H1 (cell line): ENCODE measurements at regions not wholly inside any gene's neighbourhood (a gene's known extent, or its start where the extent isn't known, plus 50 kb on each side); places are given as distances from the start of the nearest gene placed in this dataset.
"Not testable (repeated sequence)": the region's sequence is repeated elsewhere in the genome, so short reads cannot be mapped to it uniquely, and the experiment has no call there.

Source experiments
- CTCF ChIA-PET: fragments of 300-600 bp; sonication (Branson Sonifier 250); formaldehyde crosslinking; loops from one replicate; lab custom pipeline; 2021; ENCODE audit not compliant: partially characterized antibody; lab: Charles Lee
- POLR2A ChIA-PET: fragments of 300-600 bp; sonication (Branson Sonifier 250); formaldehyde crosslinking; loops from one replicate; lab custom pipeline; 2021; ENCODE audit warnings: inconsistent platforms; ENCODE audit not compliant: partially characterized antibody; lab: Charles Lee
- DNase-seq, 2 experiments: peaks; one replicate each; pipeline versions ENCODE4 v3.0.0 to v3.0.0-alpha.2; 2010 to 2022; ENCODE audit warnings: low spot score in 2 of 2, low read depth in 1 of 2, mixed read lengths in 1 of 2
- FAIRE-seq: peaks from 2 replicates; lab custom pipeline; 2011; peaks lifted over from hg19 to GRCh38; lab: Jason Lieb, UNC
- H2AFZ ChIP-seq: 2 replicates; pipeline ENCODE4 v1.8.1; 2012; ENCODE audit warnings: low read length, inconsistent platforms
- H2AK5ac ChIP-seq: 2 replicates; pipeline ENCODE4 v1.6.1; 2013; ENCODE audit warnings: low read depth, low read length
- H2BK120ac ChIP-seq: replicated peaks from 2 replicates; pipeline ENCODE3; 2013; ENCODE audit warnings: low read depth, low read length, inconsistent platforms
- H2BK12ac ChIP-seq: 2 replicates; pipeline ENCODE4 v1.6.1; 2013; ENCODE audit warnings: low read depth, low read length
- H2BK15ac ChIP-seq: 2 replicates; pipeline ENCODE4 v1.6.1; 2013; ENCODE audit warnings: low read length
- H2BK20ac ChIP-seq: 2 replicates; pipeline ENCODE4 v1.6.1; 2013; ENCODE audit warnings: low read length
- H2BK5ac ChIP-seq: 2 replicates; pipeline ENCODE4 v1.6.1; 2013; ENCODE audit warnings: low read depth, low read length
- H3K14ac ChIP-seq: 2 replicates; pipeline ENCODE4 v1.6.1; 2013; ENCODE audit warnings: inconsistent platforms; ENCODE audit not compliant: insufficient read length
- H3K18ac ChIP-seq: 2 replicates; pipeline ENCODE4 v1.6.1; 2013; ENCODE audit warnings: low read length; ENCODE audit errors: extremely low read depth
- H3K23ac ChIP-seq: 2 replicates; pipeline ENCODE4 v1.6.1; 2013; ENCODE audit warnings: inconsistent platforms; ENCODE audit not compliant: insufficient read length
- H3K23me2 ChIP-seq: 2 replicates; pipeline ENCODE4 v1.6.1; 2013; ENCODE audit warnings: low read depth, low read length
- H3K27ac ChIP-seq: 2 replicates; pipeline ENCODE4 v1.6.1; 2011; ENCODE audit warnings: low read depth, low read length, inconsistent platforms
- H3K27me3 ChIP-seq, 4 experiments: replicated peaks in 1 of 4; 1 replicate in 1 of 4; 2 replicates in 3 of 4; pipeline versions ENCODE4 v1.6.1 to v1.8.1; 2011 to 2013; ENCODE audit warnings: low read length in 3 of 4, mild to moderate bottlenecking in 3 of 4, inconsistent platforms in 2 of 4, mixed read lengths in 2 of 4, moderate library complexity in 1 of 4; ENCODE audit not compliant: control insufficient read depth in 3 of 4, insufficient read depth in 3 of 4; ENCODE audit errors: extremely low read depth in 1 of 4
- H3K36me3 ChIP-seq, 4 experiments: 2 replicates each; pipeline versions ENCODE4 v1.6.1 to v1.8.1; 2011 to 2013; ENCODE audit warnings: mild to moderate bottlenecking in 4 of 4, low read length in 3 of 4, moderate library complexity in 2 of 4, control low read depth in 1 of 4, inconsistent platforms in 1 of 4; ENCODE audit not compliant: insufficient read depth in 4 of 4, control insufficient read depth in 2 of 4
- H3K4ac ChIP-seq: replicated peaks from 2 replicates; pipeline ENCODE3; 2013; ENCODE audit warnings: low read length, low read depth, mixed read lengths, inconsistent platforms; ENCODE audit not compliant: insufficient read length
- H3K4me1 ChIP-seq, 4 experiments: replicated peaks in 1 of 4; 1 replicate in 1 of 4; 2 replicates in 3 of 4; pipeline versions ENCODE4 v1.6.1 to v1.8.1; 2011 to 2013; ENCODE audit warnings: low read length in 3 of 4, inconsistent platforms in 2 of 4, mixed read lengths in 1 of 4; ENCODE audit not compliant: insufficient read depth in 4 of 4, control insufficient read depth in 3 of 4
- H3K4me2 ChIP-seq, 2 experiments: 2 replicates each; pipeline versions ENCODE4 v1.6.1 to v1.8.1; 2011 to 2013; ENCODE audit warnings: low read depth in 2 of 2, low read length in 2 of 2, control low read depth in 1 of 2, inconsistent platforms in 1 of 2, mild to moderate bottlenecking in 1 of 2; ENCODE audit not compliant: insufficient read depth in 1 of 2
- H3K4me3 ChIP-seq, 4 experiments: fragments of 200-600, 300-600 bp in 1 of 4; sonication (generic), shearing (Covaris generic), sonication (Bioruptor Twin) in 1 of 4; 2 replicates each; pipeline versions ENCODE4 v1.5.1 to v1.8.1; 2011 to 2016; ENCODE audit warnings: low read length in 4 of 4, low read depth in 3 of 4, control low read depth in 2 of 4, inconsistent platforms in 2 of 4, mild to moderate bottlenecking in 2 of 4, mixed read lengths in 1 of 4, moderate library complexity in 1 of 4; ENCODE audit not compliant: insufficient read depth in 2 of 4; ENCODE audit errors: extremely low read depth in 1 of 4
- H3K56ac ChIP-seq: replicated peaks from 2 replicates; pipeline ENCODE3; 2013; ENCODE audit warnings: low read depth, mild to moderate bottlenecking, mixed read lengths, low read length, inconsistent platforms; ENCODE audit not compliant: insufficient read length
- H3K79me1 ChIP-seq: 2 replicates; pipeline ENCODE4 v1.6.1; 2013; ENCODE audit warnings: low read depth, low read length, control low read depth
- H3K79me2 ChIP-seq, 2 experiments: 2 replicates each; pipeline versions ENCODE4 v1.6.1 to v1.8.1; 2012 to 2013; ENCODE audit warnings: low read length in 2 of 2, mild to moderate bottlenecking in 2 of 2, inconsistent platforms in 1 of 2; ENCODE audit not compliant: insufficient read depth in 2 of 2, control insufficient read depth in 1 of 2
- H3K9ac ChIP-seq, 4 experiments: replicated peaks in 1 of 4; 1 replicate in 1 of 4; 2 replicates in 3 of 4; pipeline versions ENCODE4 v1.6.1 to v1.8.1; 2011 to 2013; ENCODE audit warnings: low read depth in 3 of 4, low read length in 3 of 4, control low read depth in 2 of 4, mild to moderate bottlenecking in 2 of 4, moderate library complexity in 2 of 4, inconsistent platforms in 1 of 4; ENCODE audit errors: extremely low read depth in 1 of 4
- H3K9me3 ChIP-seq, 2 experiments: 2 replicates each; pipeline versions ENCODE4 v1.6.1 to v1.8.1; 2012 to 2013; ENCODE audit warnings: mild to moderate bottlenecking in 2 of 2, moderate library complexity in 2 of 2, control low read depth in 1 of 2, inconsistent platforms in 1 of 2, low read depth in 1 of 2, low read length in 1 of 2, mixed read lengths in 1 of 2; ENCODE audit not compliant: insufficient read depth in 2 of 2
- H4K20me1 ChIP-seq, 2 experiments: replicated peaks in 1 of 2; 2 replicates each; pipeline versions ENCODE3 to v1.8.1; 2011 to 2013; ENCODE audit warnings: inconsistent platforms in 2 of 2, low read length in 2 of 2, mild to moderate bottlenecking in 1 of 2; ENCODE audit not compliant: insufficient read depth in 2 of 2, control insufficient read depth in 1 of 2
- H4K5ac ChIP-seq: 2 replicates; pipeline ENCODE4 v1.6.1; 2013; ENCODE audit warnings: low read length, low read depth, mixed read lengths, inconsistent platforms; ENCODE audit not compliant: insufficient read length
- H4K8ac ChIP-seq: 2 replicates; pipeline ENCODE4 v1.8.0; 2013; ENCODE audit warnings: mild to moderate bottlenecking, moderate library complexity, low read length, inconsistent platforms; ENCODE audit not compliant: insufficient read depth; ENCODE audit errors: extremely low read depth
- H4K91ac ChIP-seq: replicated peaks from 2 replicates; pipeline ENCODE3; 2013; ENCODE audit warnings: low read length, mixed read lengths, inconsistent platforms; ENCODE audit not compliant: insufficient read length
- WGBS, 2 experiments: shearing (Covaris generic) in 1 of 2; methylation state at CpG; one replicate each; pipeline versions ENCODE4 v1.1.6 to v1.1.7; 2013 to 2015; ENCODE audit warnings: low lambda C conversion rate in 2 of 2, mixed read lengths in 2 of 2, inconsistent platforms in 1 of 2, low coverage in 1 of 2, missing lambda C conversion rate in 1 of 2; ENCODE audit not compliant: insufficient replicate concordance in 2 of 2, insufficient coverage in 1 of 2, insufficient read length in 1 of 2; ENCODE audit errors: extremely low coverage in 1 of 2, missing lambda C conversion rate in 1 of 2; 5-methylcytosine and 5-hydroxymethylcytosine counted together

GRCh38 chrX:42285681-42286080 lies 362.3 kb upstream of the CASK start:
- H2BK12ac ChIP-seq, H3K18ac ChIP-seq, H3K36me3 ChIP-seq, H3K14ac ChIP-seq, H3K27ac ChIP-seq, H3K4me3 ChIP-seq, H4K20me1 ChIP-seq, CTCF ChIA-PET, POLR2A ChIA-PET, H4K5ac ChIP-seq, H2BK120ac ChIP-seq, H3K79me1 ChIP-seq, H4K91ac ChIP-seq, H3K4me1 ChIP-seq, H2AFZ ChIP-seq, H2AK5ac ChIP-seq, H3K79me2 ChIP-seq, FAIRE-seq, H2BK20ac ChIP-seq, H3K23me2 ChIP-seq, H3K9ac ChIP-seq, H3K4ac ChIP-seq, H4K8ac ChIP-seq, H3K9me3 ChIP-seq, H3K27me3 ChIP-seq, DNase-seq, H2BK5ac ChIP-seq, H3K56ac ChIP-seq, H2BK15ac ChIP-seq, H3K4me2 ChIP-seq, H3K23ac ChIP-seq: not testable (repeated sequence)
- 100% methylated on average over 5 of the region's 28 CpGs; no CpG with 5 or more reads in 1 of the 2 experiments for WGBS, 2 experiments
